Ovary (tissue), 7 donors: ENCODE measurements at regions not wholly inside any gene's neighbourhood (a gene's known extent, or its start where the extent isn't known, plus 50 kb on each side); places are given as distances from the start of the nearest gene placed in this dataset.

ENCODE experiments used
- DNase-seq, 5 donors: peaks; one replicate each; pipeline ENCODE4 v3.0.0-alpha.2; 2019 to 2020
- H3K27ac ChIP-seq, 2 donors: fragments of 200-600 bp; one replicate each; pipeline versions ENCODE4 v1.5.1 to v1.8.0; 2019 to 2022
- H3K27me3 ChIP-seq: fragments of 200-600 bp; one replicate; pipeline ENCODE4 v1.8.0; 2022
- H3K36me3 ChIP-seq: fragments of 200-600 bp; sonication (generic); one replicate; pipeline ENCODE4 v1.5.1; 2019
- H3K4me1 ChIP-seq: one replicate; pipeline ENCODE4 v1.8.1; 2013; ENCODE audit warnings: mild to moderate bottlenecking, moderate library complexity; ENCODE audit not compliant: insufficient read depth
- H3K4me3 ChIP-seq: fragments of 200-600 bp; sonication (generic); one replicate; pipeline ENCODE4 v1.5.1; 2017
- H3K9me3 ChIP-seq, 2 donors: fragments of 200-600 bp in 1 of 2; sonication (generic) in 1 of 2; one replicate each; pipeline versions ENCODE4 v1.5.1 to v1.8.1; 2013 to 2019; ENCODE audit warnings: mild to moderate bottlenecking in 1 of 2, moderate library complexity in 1 of 2
- EP300 ChIP-seq: sonication (generic); formaldehyde crosslinking; IDR thresholded peaks from one replicate; pipeline ENCODE4 v1.6.1; 2017; ENCODE audit warnings: antibody characterized with exemption
- POLR2A ChIP-seq: fragments of 450-650 bp; IDR thresholded peaks from one replicate; pipeline ENCODE4 v1.6.1; 2017; ENCODE audit warnings: antibody characterized with exemption, mild to moderate bottlenecking, moderate library complexity
- WGBS, 3 donors: extraction: QIAGEN DNeasy Blood & Tissue Kit in 1 of 3; methylation state at CpG; one replicate each; pipeline versions ENCODE4 v1.1.5 to v1.1.7; 2013 to 2017; 5-methylcytosine and 5-hydroxymethylcytosine counted together
- intact Hi-C, 4 donors: fragments of 100-400 bp; cut with DNase I; formaldehyde crosslinking; loops; one replicate each; pipeline versions ENCODE4 v1.11.0 to v1.15.1; 2022 to 2023
- TF ChIP-seq, protein P1 (sequence below), 3 donors: fragments of 450-650 bp in 2 of 3; fragments of 200-600 bp in 1 of 3; IDR thresholded peaks; one replicate each; pipeline versions ENCODE4 v1.5.1 to v1.8.0; 2016 to 2022; ENCODE audit warnings: antibody characterized with exemption in 3 of 3, mild to moderate bottlenecking in 1 of 3
- donor health status: DM: no; HTN: no; CAD: no; lungs with moderate emphysema.
- donor health status: DM: no; HTN: no; CAD: no.
- donor health status: Bipolar disorder and iron deficiency.
- donor health status: DM: no; HTN: no; CAD: no.
- donor health status: DM: yes; HTN: yes; CAD: no.

DNA sequence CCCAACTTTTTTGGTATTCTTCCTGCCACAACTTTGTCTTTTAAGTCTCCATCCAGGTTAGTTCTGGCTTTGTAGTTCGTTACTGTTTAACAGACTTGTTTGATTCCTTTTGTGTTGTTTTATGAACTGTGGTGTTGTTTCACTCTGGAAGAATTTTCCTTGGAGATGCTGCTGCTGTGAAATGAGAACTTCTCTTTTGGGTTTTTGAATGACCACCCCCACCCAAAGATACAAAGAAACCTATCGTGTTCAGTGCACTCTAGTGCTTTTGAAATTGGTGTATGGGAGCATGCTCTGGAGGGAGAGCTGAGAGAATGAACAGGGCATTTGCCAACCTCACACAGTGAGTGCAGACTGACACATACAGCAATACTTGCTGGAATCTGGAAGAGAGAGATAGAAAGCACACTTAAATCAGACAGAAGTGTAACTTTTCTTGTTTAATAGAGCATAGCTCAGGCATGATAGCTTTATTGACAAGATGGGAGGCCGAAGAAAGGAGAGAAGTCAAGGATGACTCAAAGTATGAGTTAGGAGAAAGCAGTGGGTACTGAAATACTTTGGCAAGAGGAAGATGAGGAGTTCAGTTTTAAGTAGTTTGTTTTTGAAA is 293.1 kb downstream of the SOX4 start:
- no peak for DNase-seq
- peaks cover 17% of the 10 kb centered on the region for H3K4me1 ChIP-seq
- intact Hi-C loops = loop anchor here in 2 of 4 donors (5.0 to 10.0 kb wide), 2 partner anchors 282 to 294 kb away; partner anchors contain the start of gene SOX4 (in 1 of the 2)
- 21 to 25% (median 22%) methylated on average over 3 of the region's 3 CpGs for WGBS, 3 donors
- peak overlapping the region in 1 of 2 donors; percentile 61 for H3K27ac ChIP-seq
- H3K36me3 ChIP-seq = no peaks in the 10 kb centered on the region
- no peaks in the 10 kb centered on the region for H3K9me3 ChIP-seq
- H3K4me3 ChIP-seq = no peak overlapping the region
- no peak for TF ChIP-seq EP300
- TF ChIP-seq POLR2A = no peak
- TF ChIP-seq, protein P1, sequence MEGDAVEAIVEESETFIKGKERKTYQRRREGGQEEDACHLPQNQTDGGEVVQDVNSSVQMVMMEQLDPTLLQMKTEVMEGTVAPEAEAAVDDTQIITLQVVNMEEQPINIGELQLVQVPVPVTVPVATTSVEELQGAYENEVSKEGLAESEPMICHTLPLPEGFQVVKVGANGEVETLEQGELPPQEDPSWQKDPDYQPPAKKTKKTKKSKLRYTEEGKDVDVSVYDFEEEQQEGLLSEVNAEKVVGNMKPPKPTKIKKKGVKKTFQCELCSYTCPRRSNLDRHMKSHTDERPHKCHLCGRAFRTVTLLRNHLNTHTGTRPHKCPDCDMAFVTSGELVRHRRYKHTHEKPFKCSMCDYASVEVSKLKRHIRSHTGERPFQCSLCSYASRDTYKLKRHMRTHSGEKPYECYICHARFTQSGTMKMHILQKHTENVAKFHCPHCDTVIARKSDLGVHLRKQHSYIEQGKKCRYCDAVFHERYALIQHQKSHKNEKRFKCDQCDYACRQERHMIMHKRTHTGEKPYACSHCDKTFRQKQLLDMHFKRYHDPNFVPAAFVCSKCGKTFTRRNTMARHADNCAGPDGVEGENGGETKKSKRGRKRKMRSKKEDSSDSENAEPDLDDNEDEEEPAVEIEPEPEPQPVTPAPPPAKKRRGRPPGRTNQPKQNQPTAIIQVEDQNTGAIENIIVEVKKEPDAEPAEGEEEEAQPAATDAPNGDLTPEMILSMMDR (IDR thresholded peaks at IDR 0.05) = no peak
- H3K27me3 ChIP-seq = no peaks in the 10 kb centered on the region

DNA sequence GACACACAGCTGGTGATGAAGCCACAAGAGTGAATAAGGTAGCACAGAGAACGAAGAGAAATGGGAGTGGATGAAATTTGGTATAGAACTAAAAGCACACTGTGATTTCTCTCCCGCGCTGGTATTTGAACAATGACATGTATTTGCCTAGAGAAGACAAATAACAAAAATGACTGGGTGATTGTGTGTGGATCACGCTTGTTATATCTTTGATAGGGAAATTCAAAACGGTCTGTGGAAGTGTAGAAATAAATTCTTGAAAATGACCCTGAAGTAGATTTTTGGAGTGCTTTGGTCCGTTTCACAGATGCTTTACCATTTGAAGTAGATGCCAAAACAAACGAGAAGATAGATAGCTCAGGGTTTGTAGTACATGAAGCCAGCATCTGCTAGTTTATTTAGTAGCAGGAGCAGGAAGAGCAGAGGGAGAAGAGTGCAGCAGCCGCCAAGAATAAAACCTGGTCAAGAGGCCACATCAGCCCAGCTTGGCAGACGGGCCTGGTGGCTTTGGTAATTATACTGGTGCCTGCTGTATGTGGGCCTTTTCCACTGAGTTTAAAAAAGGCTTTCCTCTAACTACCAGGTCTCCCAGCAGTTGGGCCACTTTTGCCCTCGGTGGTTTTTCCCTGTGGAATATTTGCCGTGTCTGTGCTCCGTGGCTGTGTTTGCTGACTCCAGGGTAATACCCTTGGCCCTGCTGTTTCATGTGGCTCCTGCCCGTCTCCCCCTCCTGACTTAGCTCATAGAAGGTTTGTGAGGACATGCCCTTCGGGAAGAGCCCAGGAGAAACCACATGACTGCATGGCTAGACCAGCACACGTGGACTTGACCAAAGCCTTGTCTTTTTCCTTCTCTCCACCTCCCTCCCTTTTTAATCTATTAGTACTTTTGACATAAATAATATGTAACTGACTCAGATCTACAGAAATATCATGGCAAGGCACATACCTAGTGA is 294.0 kb downstream of the SOX4 start:
- no peak for TF ChIP-seq EP300
- TF ChIP-seq, protein P1 (IDR thresholded peaks at IDR 0.05) = no peak
- TF ChIP-seq POLR2A = no peak
- Histone ChIP-seq H3K4me1 (peaks cover 17% of the 10 kb centered on the region), H3K4me3 (no peak overlapping the region), H3K27me3 (no peaks in the 10 kb centered on the region), H3K36me3 (no peaks in the 10 kb centered on the region), H3K9me3 (no peaks in the 10 kb centered on the region), H3K27ac (peak overlapping the region in 1 of 2 donors; percentile 61)
- DNase-seq = peak; percentile 27 to 60 (median 58)
- 8 to 11% (median 8%) methylated on average over 15 of the region's 15 CpGs for WGBS, 3 donors
- intact Hi-C loops = loop anchor here in 2 of 4 donors (5.0 to 10.0 kb wide), 2 partner anchors 283 to 295 kb away; partner anchors contain the start of gene SOX4 (in 1 of the 2)

DNA sequence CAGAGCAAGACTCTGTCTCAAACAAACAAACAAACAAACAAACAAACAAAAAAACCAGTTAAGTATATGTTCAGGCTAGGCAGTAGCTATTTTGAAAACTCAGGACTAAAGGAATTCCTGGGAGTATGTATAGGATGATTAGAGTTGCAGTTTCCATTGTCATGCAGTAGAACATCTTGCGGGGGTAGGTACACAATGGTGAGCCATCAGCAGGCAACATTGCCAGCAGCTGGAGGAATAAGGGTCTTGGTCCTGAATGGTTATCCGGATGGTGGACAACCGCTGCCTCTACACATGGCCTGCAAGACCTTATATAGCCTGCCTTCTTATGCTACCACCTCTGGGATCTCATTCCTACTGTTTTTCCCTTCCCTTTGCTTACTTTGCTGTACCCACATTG is 297.5 kb downstream of the SOX4 start:
- WGBS, 3 donors = 62 to 96% (median 88%) methylated on average over 3 of the region's 3 CpGs
- Histone ChIP-seq H3K27me3 (no peaks in the 10 kb centered on the region), H3K27ac (no peak overlapping the region), H3K9me3 (no peaks in the 10 kb centered on the region), H3K4me1 (peaks cover 10% of the 10 kb centered on the region), H3K36me3 (no peaks in the 10 kb centered on the region), H3K4me3 (no peak overlapping the region)
- intact Hi-C loops = no loop called here
- no peak for DNase-seq
- TF ChIP-seq, protein P1 (IDR thresholded peaks at IDR 0.05) = no peak
- no peak for TF ChIP-seq EP300
- no peak for TF ChIP-seq POLR2A

DNA sequence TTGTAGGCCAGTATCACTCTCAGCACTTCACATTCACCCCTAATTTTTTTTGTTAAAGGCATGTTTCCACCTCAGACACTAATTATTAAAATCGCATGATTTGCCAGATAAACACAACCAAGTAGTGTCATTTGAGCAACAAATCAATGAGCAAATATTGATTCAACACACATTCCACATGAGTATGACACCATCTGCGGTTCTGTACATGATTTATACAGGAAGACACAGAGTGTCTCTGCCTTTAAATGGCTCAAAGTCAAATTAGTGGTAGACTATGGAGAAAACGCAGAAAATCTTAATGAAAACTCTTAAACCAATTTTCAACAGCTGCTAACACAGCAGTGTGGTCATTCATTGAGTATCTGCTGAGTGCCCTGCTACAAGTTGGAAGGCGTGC is 300.2 kb downstream of the SOX4 start:
- WGBS, 3 donors = 91 to 95% (median 94%) methylated on average over 4 of the region's 4 CpGs
- TF ChIP-seq POLR2A = no peak
- no peak for TF ChIP-seq EP300
- TF ChIP-seq, protein P1 (IDR thresholded peaks at IDR 0.05) = no peak
- H3K27me3 ChIP-seq = no peaks in the 10 kb centered on the region
- H3K27ac ChIP-seq = no peak overlapping the region
- no peaks in the 10 kb centered on the region for H3K36me3 ChIP-seq
- H3K4me3 ChIP-seq = no peak overlapping the region
- intact Hi-C loops = no loop called here
- no peaks in the 10 kb centered on the region for H3K4me1 ChIP-seq
- DNase-seq = no peak
- no peaks in the 10 kb centered on the region for H3K9me3 ChIP-seq
